Esophagus squamous epithelium (tissue), 5 donors: ENCODE measurements at regions not wholly inside any gene's neighbourhood (a gene's known extent, or its start where the extent isn't known, plus 50 kb on each side); places are given as distances from the start of the nearest gene placed in this dataset.

Source experiments
- DNase-seq: peaks from one replicate; lab custom pipeline; 2025; lab: John Stamatoyannopoulos, UW
- H3K27ac ChIP-seq, 4 donors: fragments of 200-600 bp; sonication (generic); one replicate each; pipeline ENCODE4 v1.5.1; 2016 to 2019; ENCODE audit warnings: mild to moderate bottlenecking in 1 of 4
- H3K27me3 ChIP-seq, 4 donors: fragments of 200-600 bp; sonication (generic); 1 replicate in 3 of 4; 2 replicates in 1 of 4; pipeline versions ENCODE4 v1.5.1 to v1.6.0; 2017 to 2021; ENCODE audit warnings: antibody characterized with exemption in 1 of 4
- H3K36me3 ChIP-seq, 3 donors: fragments of 200-600 bp; sonication (generic); one replicate each; pipeline ENCODE4 v1.5.1; 2016 to 2019
- H3K4me1 ChIP-seq, 3 donors: fragments of 200-600 bp; sonication (generic); one replicate each; pipeline ENCODE4 v1.5.1; 2017 to 2019
- H3K4me3 ChIP-seq, 4 donors: fragments of 200-600 bp; sonication (generic); 1 replicate in 3 of 4; 2 replicates in 1 of 4; pipeline ENCODE4 v1.5.1; 2016 to 2019; ENCODE audit warnings: mild to moderate bottlenecking in 2 of 4, moderate library complexity in 1 of 4
- H3K9me3 ChIP-seq, 3 donors: fragments of 200-600 bp; sonication (generic); one replicate each; pipeline ENCODE4 v1.5.1; 2016 to 2019
- POLR2A ChIP-seq, 4 donors: fragments of 450-650 bp; IDR thresholded peaks; one replicate each; pipeline ENCODE4 v1.6.1; 2017; ENCODE audit warnings: antibody characterized with exemption in 4 of 4, mild to moderate bottlenecking in 4 of 4, moderate library complexity in 3 of 4
- WGBS, 2 donors: methylation state at CpG; one replicate each; pipeline ENCODE4 v1.1.5; 2018; 5-methylcytosine and 5-hydroxymethylcytosine counted together
- intact Hi-C: fragments of 100-400 bp; cut with DNase I; formaldehyde crosslinking; loops from one replicate; pipeline ENCODE4 v1.15.0; 2022
- TF ChIP-seq, protein P1 (sequence below), 6 experiments: fragments of 450-650 bp in 4 of 6; fragments of 200-600 bp in 2 of 6; sonication (generic) in 2 of 6; IDR thresholded peaks; one replicate each; pipeline ENCODE4 v1.5.1; 2016 to 2019; ENCODE audit warnings: antibody characterized with exemption in 6 of 6, mild to moderate bottlenecking in 4 of 6, moderate library complexity in 4 of 6
- donor health status: DM: yes; HTN: yes; CAD: no.

DNA sequence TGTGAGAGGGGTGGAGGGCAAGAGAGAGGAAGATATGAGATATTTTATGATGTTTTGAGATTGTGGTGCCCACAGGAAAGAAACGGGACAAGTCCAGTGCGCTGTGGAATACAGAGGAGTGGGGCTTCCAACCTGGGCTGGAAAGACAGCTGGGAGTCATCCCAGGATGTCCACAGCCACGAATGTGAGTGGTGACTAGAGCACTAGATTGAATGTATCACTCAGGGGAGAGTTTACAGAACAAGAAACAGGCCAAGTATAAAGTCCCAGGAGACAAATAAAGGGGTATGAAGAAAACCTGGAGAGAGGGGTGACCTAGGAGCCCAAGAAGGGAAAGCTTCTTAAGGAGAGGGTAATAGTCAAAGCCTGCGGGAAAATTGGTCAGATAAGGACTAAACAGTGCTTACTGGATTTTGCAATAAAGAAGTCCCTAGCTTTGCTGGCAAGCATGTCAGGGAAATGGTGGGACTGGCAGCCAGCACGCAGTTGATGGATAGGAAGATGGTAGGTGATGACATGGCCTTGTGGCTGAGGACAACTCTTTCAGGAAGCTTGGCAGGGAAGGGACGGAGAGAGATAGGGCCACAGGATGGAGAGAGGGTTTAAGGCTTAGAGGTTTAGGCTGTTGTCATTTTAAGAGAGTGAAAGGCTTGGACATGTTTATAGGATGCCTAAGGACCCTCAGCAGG, 114.5 kb downstream of the AXIN2 start:
- Histone ChIP-seq H3K27ac (no peak overlapping the region), H3K4me3 (no peak overlapping the region), H3K4me1 (no peaks in the 10 kb centered on the region), H3K27me3 (no peaks in the 10 kb centered on the region), H3K36me3 (no peaks in the 10 kb centered on the region), H3K9me3 (no peaks in the 10 kb centered on the region)
- intact Hi-C loops = no loop called here
- no peak for DNase-seq
- TF ChIP-seq, protein P1, sequence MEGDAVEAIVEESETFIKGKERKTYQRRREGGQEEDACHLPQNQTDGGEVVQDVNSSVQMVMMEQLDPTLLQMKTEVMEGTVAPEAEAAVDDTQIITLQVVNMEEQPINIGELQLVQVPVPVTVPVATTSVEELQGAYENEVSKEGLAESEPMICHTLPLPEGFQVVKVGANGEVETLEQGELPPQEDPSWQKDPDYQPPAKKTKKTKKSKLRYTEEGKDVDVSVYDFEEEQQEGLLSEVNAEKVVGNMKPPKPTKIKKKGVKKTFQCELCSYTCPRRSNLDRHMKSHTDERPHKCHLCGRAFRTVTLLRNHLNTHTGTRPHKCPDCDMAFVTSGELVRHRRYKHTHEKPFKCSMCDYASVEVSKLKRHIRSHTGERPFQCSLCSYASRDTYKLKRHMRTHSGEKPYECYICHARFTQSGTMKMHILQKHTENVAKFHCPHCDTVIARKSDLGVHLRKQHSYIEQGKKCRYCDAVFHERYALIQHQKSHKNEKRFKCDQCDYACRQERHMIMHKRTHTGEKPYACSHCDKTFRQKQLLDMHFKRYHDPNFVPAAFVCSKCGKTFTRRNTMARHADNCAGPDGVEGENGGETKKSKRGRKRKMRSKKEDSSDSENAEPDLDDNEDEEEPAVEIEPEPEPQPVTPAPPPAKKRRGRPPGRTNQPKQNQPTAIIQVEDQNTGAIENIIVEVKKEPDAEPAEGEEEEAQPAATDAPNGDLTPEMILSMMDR (IDR thresholded peaks at IDR 0.05) = no peak
- no peak for TF ChIP-seq POLR2A (IDR thresholded peaks at IDR 0.05)
- WGBS, 2 donors = 76 to 78% methylated on average over 6 of the region's 6 CpGs

DNA sequence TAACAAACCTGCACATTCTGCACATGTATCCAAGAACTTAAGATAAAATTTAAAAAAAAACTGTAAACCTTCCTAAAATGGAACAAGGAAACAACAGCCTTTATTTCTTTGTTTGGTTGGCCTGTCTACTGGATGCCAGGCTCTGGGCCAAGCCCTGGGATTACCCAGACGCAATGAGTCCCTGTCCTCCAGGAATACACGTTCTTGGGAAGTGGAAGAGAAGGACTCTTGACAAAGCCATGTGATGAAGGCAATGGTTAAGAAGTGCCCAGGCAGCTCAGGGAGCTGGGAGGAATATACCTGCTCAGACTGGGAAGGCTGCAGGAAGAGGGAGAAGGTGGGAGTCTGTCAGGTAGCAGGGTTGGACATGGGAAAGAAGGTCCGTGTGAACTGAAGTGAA, 115.4 kb downstream of the AXIN2 start:
- WGBS, 2 donors = 48 to 60% methylated on average over 3 of the region's 3 CpGs
- Histone ChIP-seq H3K27me3 (no peaks in the 10 kb centered on the region), H3K36me3 (no peaks in the 10 kb centered on the region), H3K4me3 (no peak overlapping the region), H3K9me3 (no peaks in the 10 kb centered on the region), H3K27ac (no peak overlapping the region), H3K4me1 (no peaks in the 10 kb centered on the region)
- DNase-seq = no peak
- TF ChIP-seq, protein P1 (IDR thresholded peaks at IDR 0.05) = no peak
- no peak for TF ChIP-seq POLR2A (IDR thresholded peaks at IDR 0.05)
- intact Hi-C loops = no loop called here

DNA sequence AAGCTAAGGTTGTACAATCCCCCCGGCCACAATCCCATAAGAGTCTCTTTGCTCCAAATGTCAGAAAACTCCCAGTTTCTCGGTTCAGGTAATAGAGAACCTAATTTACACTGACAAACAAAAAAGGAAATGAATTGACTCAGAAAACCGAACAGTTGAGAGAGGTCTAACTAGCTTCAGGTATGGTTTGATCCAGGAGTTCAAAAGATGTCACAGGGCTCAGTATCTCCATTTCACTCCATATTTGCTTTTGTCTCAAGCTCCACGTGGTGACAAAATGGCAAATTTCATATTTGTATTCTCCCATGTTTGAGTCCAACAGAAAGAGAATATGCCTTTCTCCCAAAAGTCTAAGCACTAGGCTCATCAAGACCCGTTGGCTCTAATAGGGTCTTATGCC, 117.4 kb downstream of the AXIN2 start:
- H3K27ac ChIP-seq = no peak overlapping the region
- no peak overlapping the region for H3K4me3 ChIP-seq
- H3K36me3 ChIP-seq = no peaks in the 10 kb centered on the region
- whole genome bisulfite sequencing, 2 donors = 69 to 70% methylated on average over 5 of the region's 5 CpGs
- DNase-seq = no peak
- no peaks in the 10 kb centered on the region for H3K9me3 ChIP-seq
- no peaks in the 10 kb centered on the region for H3K4me1 ChIP-seq
- TF ChIP-seq, protein P1 (IDR thresholded peaks at IDR 0.05) = no peak
- TF ChIP-seq POLR2A (IDR thresholded peaks at IDR 0.05) = no peak
- H3K27me3 ChIP-seq = no peaks in the 10 kb centered on the region
- intact Hi-C loops = no loop called here

GRCh38 chr17:65442691-65443090, 118.8 kb downstream of the AXIN2 start:
- TF ChIP-seq, protein P1 (IDR thresholded peaks at IDR 0.05) = no peak
- no peak for TF ChIP-seq POLR2A (IDR thresholded peaks at IDR 0.05)
- no peak for DNase-seq
- no peaks in the 10 kb centered on the region for H3K9me3 ChIP-seq
- H3K27me3 ChIP-seq = peaks cover 0 to 11% (median 0%) of the 10 kb centered on the region in 4 donors
- H3K27ac ChIP-seq = no peak overlapping the region
- H3K4me1 ChIP-seq = no peaks in the 10 kb centered on the region
- intact Hi-C loops = no loop called here
- WGBS, 2 donors = 50 to 83% methylated on average over 1 of the region's 1 CpG
- H3K4me3 ChIP-seq = no peak overlapping the region
- H3K36me3 ChIP-seq = no peaks in the 10 kb centered on the region

GRCh38 chr17:65442250-65442649, 119.2 kb downstream of the AXIN2 start:
- Histone ChIP-seq H3K27ac (no peak overlapping the region), H3K4me1 (no peaks in the 10 kb centered on the region), H3K9me3 (no peaks in the 10 kb centered on the region), H3K36me3 (no peaks in the 10 kb centered on the region), H3K27me3 (peaks cover 0 to 11% (median 0%) of the 10 kb centered on the region in 4 donors), H3K4me3 (no peak overlapping the region)
- intact Hi-C loops = no loop called here
- TF ChIP-seq, protein P1 (IDR thresholded peaks at IDR 0.05) = no peak
- no peak for TF ChIP-seq POLR2A (IDR thresholded peaks at IDR 0.05)
- WGBS, 2 donors = 70 to 72% methylated on average over 6 of the region's 6 CpGs
- no peak for DNase-seq
